HUES6 (cell line): ENCODE measurements at regions not wholly inside any gene's neighbourhood (a gene's known extent, or its start where the extent isn't known, plus 50 kb on each side); places are given as distances from the start of the nearest gene placed in this dataset.

Experiments used
- H3K27ac ChIP-seq: 2 replicates; pipeline ENCODE4 v1.7.0; 2013; ENCODE audit warnings: low read depth, mild to moderate bottlenecking, low read length, inconsistent platforms
- H3K27me3 ChIP-seq: 2 replicates; pipeline ENCODE4 v1.6.1; 2013; ENCODE audit warnings: low read length; ENCODE audit not compliant: control insufficient read depth, insufficient read depth
- H3K36me3 ChIP-seq: 2 replicates; pipeline ENCODE4 v1.6.1; 2013; ENCODE audit warnings: low read length; ENCODE audit not compliant: control insufficient read depth, insufficient read depth
- H3K4me1 ChIP-seq: 2 replicates; pipeline ENCODE4 v1.6.1; 2013; ENCODE audit warnings: low read length; ENCODE audit not compliant: control insufficient read depth, insufficient read depth
- H3K4me3 ChIP-seq: 2 replicates; pipeline ENCODE4 v1.5.1; 2013; ENCODE audit warnings: low read depth, low read length
- H3K9ac ChIP-seq: one replicate; pipeline ENCODE4 v1.6.1; 2013; ENCODE audit warnings: mild to moderate bottlenecking, low read length
- H3K9me3 ChIP-seq: 2 replicates; pipeline ENCODE4 v1.6.1; 2013; ENCODE audit warnings: low read depth, low read length; ENCODE audit not compliant: control insufficient read depth, insufficient read depth

GRCh38 chr21:36647279-36648093 lies 51.4 kb upstream of the SIM2 start:
- Histone ChIP-seq H3K4me1 (peaks cover 10% of the 10 kb centered on the region), H3K27ac (peak overlapping the region; percentile 25; the same call in 1 of the 2 replicates), H3K9ac (peak overlapping the region; percentile 18), H3K36me3 (no peaks in the 10 kb centered on the region), H3K27me3 (no peaks in the 10 kb centered on the region), H3K9me3 (no peaks in the 10 kb centered on the region), H3K4me3 (no peak overlapping the region)
